GM18517 (cell line): ENCODE measurements at regions not wholly inside any gene's neighbourhood (a gene's known extent, or its start where the extent isn't known, plus 50 kb on each side); places are given as distances from the start of the nearest gene placed in this dataset.

ENCODE experiments used
- ATAC-seq: cut with Tn5 transposase; IDR thresholded peaks from one replicate; pipeline ENCODE4 v1.9.1; 2021; ENCODE audit warnings: mild to moderate bottlenecking, moderate library complexity; ENCODE audit not compliant: unreplicated experiment

GRCh38 chr10:6781133-6781770 lies 201.2 kb upstream of the PRKCQ start:
- no peak for ATAC-seq

GRCh38 chr10:6780008-6780677 lies 200.1 kb upstream of the PRKCQ start:
- ATAC-seq: peak; percentile 65

- no peak for ATAC-seq
Observed at GRCh38 chr10:6778992-6779701, 199.1 kb upstream of the PRKCQ start.

- ATAC-seq: no peak
Observed at GRCh38 chr10:6776170-6776569, 196.1 kb upstream of the PRKCQ start.

GRCh38 chr10:6774406-6774805 lies 194.3 kb upstream of the PRKCQ start:
- no peak for ATAC-seq

- ATAC-seq: no peak
Observed at GRCh38 chr10:6771331-6771730, 191.3 kb upstream of the PRKCQ start.

- ATAC-seq: no peak
Observed at GRCh38 chr10:6770846-6771245, 190.8 kb upstream of the PRKCQ start.

- no peak for ATAC-seq
Observed at GRCh38 chr10:6769704-6770417, 189.8 kb upstream of the PRKCQ start.

GRCh38 chr10:6766131-6766801 lies 186.2 kb upstream of the PRKCQ start:
- no peak for ATAC-seq

- ATAC-seq: no peak
Observed at GRCh38 chr10:6763423-6763822, 183.3 kb upstream of the PRKCQ start.

GRCh38 chr10:6763001-6763400 lies 182.9 kb upstream of the PRKCQ start:
- no peak for ATAC-seq

- no peak for ATAC-seq
Observed at GRCh38 chr10:6759961-6760360, 179.9 kb upstream of the PRKCQ start.

GRCh38 chr10:6757158-6757557 lies 177.1 kb upstream of the PRKCQ start:
- no peak for ATAC-seq

GRCh38 chr10:6756716-6757115 lies 176.6 kb upstream of the PRKCQ start:
- ATAC-seq: no peak

- peak; percentile 77 for ATAC-seq
Observed at GRCh38 chr10:6755781-6756460, 175.8 kb upstream of the PRKCQ start.

GRCh38 chr10:6753644-6754043 lies 173.6 kb upstream of the PRKCQ start:
- no peak for ATAC-seq

GRCh38 chr10:6751363-6751762 lies 171.3 kb upstream of the PRKCQ start:
- no peak for ATAC-seq

GRCh38 chr10:6748981-6749635 lies 169.0 kb upstream of the PRKCQ start:
- ATAC-seq: no peak

- no peak for ATAC-seq
Observed at GRCh38 chr10:6748029-6748428, 168.0 kb upstream of the PRKCQ start.

GRCh38 chr10:6746782-6747181 lies 166.7 kb upstream of the PRKCQ start:
- ATAC-seq: no peak
